Breast epithelium (tissue), 4 donors: ENCODE measurements at regions not wholly inside any gene's neighbourhood (a gene's known extent, or its start where the extent isn't known, plus 50 kb on each side); places are given as distances from the start of the nearest gene placed in this dataset.

Experiments
- DNase-seq, 2 donors: peaks; one replicate each; pipeline ENCODE4 v3.0.0-alpha.2; 2019; ENCODE audit warnings: low spot score in 2 of 2
- H3K27ac ChIP-seq, 2 donors: fragments of 200-600 bp; sonication (generic) in 1 of 2; one replicate each; pipeline ENCODE4 v1.5.1; 2016 to 2019; ENCODE audit warnings: mild to moderate bottlenecking in 1 of 2
- H3K27me3 ChIP-seq, 2 donors: fragments of 200-600 bp; sonication (generic) in 1 of 2; one replicate each; pipeline versions ENCODE4 v1.5.1 to v1.6.0; 2017 to 2019; ENCODE audit warnings: control low read depth in 1 of 2, mild to moderate bottlenecking in 1 of 2
- H3K36me3 ChIP-seq: fragments of 200-600 bp; one replicate; pipeline ENCODE4 v1.5.1; 2019
- H3K4me1 ChIP-seq, 2 donors: fragments of 200-600 bp; sonication (generic); one replicate each; pipeline ENCODE4 v1.5.1; 2016 to 2019; ENCODE audit warnings: control low read depth in 1 of 2
- H3K4me3 ChIP-seq, 3 donors: fragments of 200-600 bp; sonication (generic); 1 replicate in 2 of 3; 2 replicates in 1 of 3; pipeline ENCODE4 v1.5.1; 2016 to 2019; ENCODE audit warnings: mild to moderate bottlenecking in 3 of 3, moderate library complexity in 2 of 3
- H3K9me3 ChIP-seq, 2 donors: fragments of 200-600 bp; sonication (generic) in 1 of 2; one replicate each; pipeline ENCODE4 v1.5.1; 2016 to 2019; ENCODE audit warnings: control low read depth in 1 of 2
- POLR2A ChIP-seq: fragments of 450-650 bp; IDR thresholded peaks from one replicate; pipeline ENCODE4 v1.6.1; 2016; ENCODE audit warnings: antibody characterized with exemption, mild to moderate bottlenecking, moderate library complexity
- POLR2AphosphoS5 ChIP-seq, 3 donors: sonication (generic); formaldehyde crosslinking; IDR thresholded peaks; one replicate each; pipeline ENCODE4 v1.6.1; 2017; ENCODE audit warnings: antibody characterized with exemption in 3 of 3
- intact Hi-C: fragments of 100-400 bp; cut with DNase I; formaldehyde crosslinking; loops from one replicate; pipeline ENCODE4 v1.15.1; 2023; ENCODE audit warnings: low total_unique reads
- TF ChIP-seq, protein P1 (sequence below), 3 donors: fragments of 450-650 bp; IDR thresholded peaks; one replicate each; pipeline ENCODE4 v1.5.1; 2016 to 2017; ENCODE audit warnings: antibody characterized with exemption in 3 of 3, mild to moderate bottlenecking in 3 of 3, moderate library complexity in 3 of 3

GRCh38 chr11:94715225-94715624, 52.9 kb upstream of the AMOTL1 start:
- Histone ChIP-seq H3K4me1 (no peaks in the 10 kb centered on the region), H3K9me3 (no peaks in the 10 kb centered on the region), H3K36me3 (no peaks in the 10 kb centered on the region), H3K27ac (no peak overlapping the region), H3K4me3 (no peak overlapping the region), H3K27me3 (no peaks in the 10 kb centered on the region)
- no peak for DNase-seq
- intact Hi-C loops, result no loop called here
- TF ChIP-seq POLR2AphosphoS5 (IDR thresholded peaks at IDR 0.05) (no peak), POLR2A (no peak)
- TF ChIP-seq, protein P1, sequence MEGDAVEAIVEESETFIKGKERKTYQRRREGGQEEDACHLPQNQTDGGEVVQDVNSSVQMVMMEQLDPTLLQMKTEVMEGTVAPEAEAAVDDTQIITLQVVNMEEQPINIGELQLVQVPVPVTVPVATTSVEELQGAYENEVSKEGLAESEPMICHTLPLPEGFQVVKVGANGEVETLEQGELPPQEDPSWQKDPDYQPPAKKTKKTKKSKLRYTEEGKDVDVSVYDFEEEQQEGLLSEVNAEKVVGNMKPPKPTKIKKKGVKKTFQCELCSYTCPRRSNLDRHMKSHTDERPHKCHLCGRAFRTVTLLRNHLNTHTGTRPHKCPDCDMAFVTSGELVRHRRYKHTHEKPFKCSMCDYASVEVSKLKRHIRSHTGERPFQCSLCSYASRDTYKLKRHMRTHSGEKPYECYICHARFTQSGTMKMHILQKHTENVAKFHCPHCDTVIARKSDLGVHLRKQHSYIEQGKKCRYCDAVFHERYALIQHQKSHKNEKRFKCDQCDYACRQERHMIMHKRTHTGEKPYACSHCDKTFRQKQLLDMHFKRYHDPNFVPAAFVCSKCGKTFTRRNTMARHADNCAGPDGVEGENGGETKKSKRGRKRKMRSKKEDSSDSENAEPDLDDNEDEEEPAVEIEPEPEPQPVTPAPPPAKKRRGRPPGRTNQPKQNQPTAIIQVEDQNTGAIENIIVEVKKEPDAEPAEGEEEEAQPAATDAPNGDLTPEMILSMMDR (IDR thresholded peaks at IDR 0.05), result no peak

DNA sequence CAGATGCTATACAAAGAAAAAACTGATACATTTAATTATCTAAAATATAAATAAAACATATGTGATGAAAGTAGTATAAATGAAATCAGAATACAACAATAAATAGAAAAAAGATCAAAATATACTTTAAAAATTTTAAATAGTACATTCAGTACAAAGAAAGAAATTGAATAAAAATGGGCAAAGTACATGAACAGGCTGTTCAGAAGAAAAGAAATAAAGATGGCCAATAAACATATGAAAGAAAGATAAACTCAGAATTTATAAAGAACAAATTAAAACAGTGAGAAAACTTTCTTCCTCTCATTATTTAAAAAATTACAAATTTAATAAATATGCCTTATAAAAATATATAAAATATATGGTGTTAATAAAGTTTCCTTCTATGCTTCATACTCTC, 50.5 kb upstream of the AMOTL1 start:
- DNase-seq, result no peak
- H3K27ac ChIP-seq, result no peak overlapping the region
- no peaks in the 10 kb centered on the region for H3K27me3 ChIP-seq
- no peaks in the 10 kb centered on the region for H3K36me3 ChIP-seq
- no peaks in the 10 kb centered on the region for H3K9me3 ChIP-seq
- no peak overlapping the region for H3K4me3 ChIP-seq
- TF ChIP-seq POLR2A, result no peak
- TF ChIP-seq, protein P1 (IDR thresholded peaks at IDR 0.05), result no peak
- TF ChIP-seq POLR2AphosphoS5 (IDR thresholded peaks at IDR 0.05), result no peak
- no peaks in the 10 kb centered on the region for H3K4me1 ChIP-seq
- intact Hi-C loops, result no loop called here
